Neural cell (in vitro differentiated cells): ENCODE measurements at regions not wholly inside any gene's neighbourhood (a gene's known extent, or its start where the extent isn't known, plus 50 kb on each side); places are given as distances from the start of the nearest gene placed in this dataset.

ENCODE experiments used
- CTCF ChIP-seq: fragments of 450-650 bp; IDR thresholded peaks from 2 replicates; pipeline ENCODE4 v1.5.1; 2014; ENCODE audit warnings: antibody characterized with exemption, mild to moderate bottlenecking, moderate library complexity; ENCODE audit not compliant: poor library complexity, severe bottlenecking
- EP300 ChIP-seq: fragments of 450-650 bp; conservative IDR thresholded peaks from 2 replicates; pipeline ENCODE4 v1.6.1; 2014; ENCODE audit warnings: antibody characterized with exemption, mild to moderate bottlenecking, moderate library complexity; ENCODE audit not compliant: poor library complexity, severe bottlenecking
- EZH2 ChIP-seq: fragments of 200-600, 300-800 bp; shearing (Covaris generic), sonication (generic); IDR thresholded peaks from 2 replicates; pipeline ENCODE4 v1.6.1; 2014; ENCODE audit warnings: antibody characterized with exemption, low read length, borderline replicate concordance, mild to moderate bottlenecking; ENCODE audit not compliant: insufficient read depth, poor library complexity, severe bottlenecking
- MXI1 ChIP-seq: fragments of 450-650 bp; conservative IDR thresholded peaks from 2 replicates; pipeline ENCODE4 v1.6.1; 2014; ENCODE audit warnings: antibody characterized with exemption, mild to moderate bottlenecking; ENCODE audit not compliant: poor library complexity, severe bottlenecking
- POLR2AphosphoS5 ChIP-seq: IDR thresholded peaks from 2 replicates; pipeline ENCODE4 v1.6.1; 2012
- RAD21 ChIP-seq: fragments of 450-650 bp; conservative IDR thresholded peaks from 2 replicates; pipeline ENCODE4 v1.6.1; 2014; ENCODE audit warnings: antibody characterized with exemption, mild to moderate bottlenecking, moderate library complexity
- SMC3 ChIP-seq: fragments of 450-650 bp; conservative IDR thresholded peaks from 2 replicates; pipeline ENCODE4 v1.6.1; 2014; ENCODE audit warnings: antibody characterized with exemption, mild to moderate bottlenecking, moderate library complexity; ENCODE audit not compliant: poor library complexity
- TAF1 ChIP-seq: IDR thresholded peaks from 2 replicates; pipeline ENCODE4 v1.6.1; 2012; ENCODE audit warnings: low read depth
- TF ChIP-seq, protein P1 (sequence below): IDR thresholded peaks from 2 replicates; pipeline ENCODE4 v1.6.1; 2012; ENCODE audit warnings: borderline replicate concordance

GRCh38 chr1:96233422-96233821, 488.2 kb upstream of the PTBP2 start:
- TF ChIP-seq EP300 (no peak), CTCF (no peak), TAF1 (no peak), MXI1 (no peak), POLR2AphosphoS5 (no peak), EZH2 (no peak), RAD21 (no peak), SMC3 (no peak)
- TF ChIP-seq, protein P1, sequence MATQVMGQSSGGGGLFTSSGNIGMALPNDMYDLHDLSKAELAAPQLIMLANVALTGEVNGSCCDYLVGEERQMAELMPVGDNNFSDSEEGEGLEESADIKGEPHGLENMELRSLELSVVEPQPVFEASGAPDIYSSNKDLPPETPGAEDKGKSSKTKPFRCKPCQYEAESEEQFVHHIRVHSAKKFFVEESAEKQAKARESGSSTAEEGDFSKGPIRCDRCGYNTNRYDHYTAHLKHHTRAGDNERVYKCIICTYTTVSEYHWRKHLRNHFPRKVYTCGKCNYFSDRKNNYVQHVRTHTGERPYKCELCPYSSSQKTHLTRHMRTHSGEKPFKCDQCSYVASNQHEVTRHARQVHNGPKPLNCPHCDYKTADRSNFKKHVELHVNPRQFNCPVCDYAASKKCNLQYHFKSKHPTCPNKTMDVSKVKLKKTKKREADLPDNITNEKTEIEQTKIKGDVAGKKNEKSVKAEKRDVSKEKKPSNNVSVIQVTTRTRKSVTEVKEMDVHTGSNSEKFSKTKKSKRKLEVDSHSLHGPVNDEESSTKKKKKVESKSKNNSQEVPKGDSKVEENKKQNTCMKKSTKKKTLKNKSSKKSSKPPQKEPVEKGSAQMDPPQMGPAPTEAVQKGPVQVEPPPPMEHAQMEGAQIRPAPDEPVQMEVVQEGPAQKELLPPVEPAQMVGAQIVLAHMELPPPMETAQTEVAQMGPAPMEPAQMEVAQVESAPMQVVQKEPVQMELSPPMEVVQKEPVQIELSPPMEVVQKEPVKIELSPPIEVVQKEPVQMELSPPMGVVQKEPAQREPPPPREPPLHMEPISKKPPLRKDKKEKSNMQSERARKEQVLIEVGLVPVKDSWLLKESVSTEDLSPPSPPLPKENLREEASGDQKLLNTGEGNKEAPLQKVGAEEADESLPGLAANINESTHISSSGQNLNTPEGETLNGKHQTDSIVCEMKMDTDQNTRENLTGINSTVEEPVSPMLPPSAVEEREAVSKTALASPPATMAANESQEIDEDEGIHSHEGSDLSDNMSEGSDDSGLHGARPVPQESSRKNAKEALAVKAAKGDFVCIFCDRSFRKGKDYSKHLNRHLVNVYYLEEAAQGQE, result no peak
